Endothelial cell (in vitro differentiated cells): ENCODE measurements at regions not wholly inside any gene's neighbourhood (a gene's known extent, or its start where the extent isn't known, plus 50 kb on each side); places are given as distances from the start of the nearest gene placed in this dataset.

ENCODE experiments used
- DNase-seq: peaks from one replicate; pipeline ENCODE4 v3.0.0; 2021; ENCODE audit warnings: low spot score
- H3K27ac Mint-ChIP-seq: one replicate; pipeline ENCODE4 v1.8.0; 2021; ENCODE audit warnings: mixed read lengths, inconsistent platforms; ENCODE audit not compliant: unreplicated experiment
- H3K27me3 Mint-ChIP-seq: one replicate; pipeline ENCODE4 v1.8.0; 2021; ENCODE audit warnings: mild to moderate bottlenecking, moderate library complexity, mixed read lengths, inconsistent platforms; ENCODE audit not compliant: unreplicated experiment
- H3K36me3 Mint-ChIP-seq: one replicate; pipeline ENCODE4 v1.8.0; 2021; ENCODE audit warnings: mild to moderate bottlenecking, low read depth, mixed read lengths, inconsistent platforms; ENCODE audit not compliant: unreplicated experiment
- H3K4me1 Mint-ChIP-seq: one replicate; pipeline ENCODE4 v1.8.0; 2021; ENCODE audit warnings: mild to moderate bottlenecking, mixed read lengths, inconsistent platforms; ENCODE audit not compliant: unreplicated experiment
- H3K4me3 Mint-ChIP-seq: one replicate; pipeline ENCODE4 v1.8.0; 2021; ENCODE audit warnings: mild to moderate bottlenecking, mixed read lengths, inconsistent platforms; ENCODE audit not compliant: unreplicated experiment
- H3K9me3 Mint-ChIP-seq: one replicate; pipeline ENCODE4 v1.8.0; 2021; ENCODE audit warnings: mixed read lengths, inconsistent platforms; ENCODE audit not compliant: unreplicated experiment
- TF ChIP-seq, protein P1 (sequence below): fragments of 200-600 bp; sonication (generic); IDR thresholded peaks from one replicate; pipeline ENCODE4 v1.5.0; 2021; ENCODE audit warnings: antibody characterized with exemption; ENCODE audit not compliant: unreplicated experiment

DNA sequence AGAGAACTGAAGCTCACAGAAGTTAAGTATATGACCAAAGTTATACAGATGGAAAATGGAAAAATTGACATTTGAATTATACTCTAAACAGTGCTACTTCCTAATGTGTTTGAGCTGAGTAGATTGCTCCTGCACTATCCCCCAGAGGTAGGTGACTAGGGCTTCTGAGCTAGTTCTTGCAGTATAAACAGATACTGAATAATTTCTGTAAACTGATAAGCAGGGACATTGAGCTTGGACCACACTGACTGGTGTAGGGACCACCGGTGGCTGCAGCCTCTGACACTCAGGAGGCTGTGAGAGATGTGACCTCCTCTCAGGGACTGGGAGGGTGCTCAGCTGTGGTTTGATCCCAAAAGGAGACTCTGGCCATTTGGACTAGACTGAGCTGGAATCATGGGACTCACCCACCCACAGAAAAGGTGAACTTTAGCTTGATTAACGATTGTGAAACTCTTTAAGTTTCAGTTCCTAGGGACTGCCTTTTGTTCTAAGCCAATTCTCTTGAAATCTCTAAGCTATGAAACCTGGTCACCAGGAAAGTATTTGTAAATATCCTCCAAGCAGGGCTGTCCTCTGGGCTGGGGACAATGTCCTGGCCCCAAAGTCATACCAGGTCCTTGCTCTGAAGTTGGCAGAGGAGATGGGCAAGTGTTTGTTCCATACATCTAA, 291.5 kb downstream of the SEC61B start:
- TF ChIP-seq, protein P1, sequence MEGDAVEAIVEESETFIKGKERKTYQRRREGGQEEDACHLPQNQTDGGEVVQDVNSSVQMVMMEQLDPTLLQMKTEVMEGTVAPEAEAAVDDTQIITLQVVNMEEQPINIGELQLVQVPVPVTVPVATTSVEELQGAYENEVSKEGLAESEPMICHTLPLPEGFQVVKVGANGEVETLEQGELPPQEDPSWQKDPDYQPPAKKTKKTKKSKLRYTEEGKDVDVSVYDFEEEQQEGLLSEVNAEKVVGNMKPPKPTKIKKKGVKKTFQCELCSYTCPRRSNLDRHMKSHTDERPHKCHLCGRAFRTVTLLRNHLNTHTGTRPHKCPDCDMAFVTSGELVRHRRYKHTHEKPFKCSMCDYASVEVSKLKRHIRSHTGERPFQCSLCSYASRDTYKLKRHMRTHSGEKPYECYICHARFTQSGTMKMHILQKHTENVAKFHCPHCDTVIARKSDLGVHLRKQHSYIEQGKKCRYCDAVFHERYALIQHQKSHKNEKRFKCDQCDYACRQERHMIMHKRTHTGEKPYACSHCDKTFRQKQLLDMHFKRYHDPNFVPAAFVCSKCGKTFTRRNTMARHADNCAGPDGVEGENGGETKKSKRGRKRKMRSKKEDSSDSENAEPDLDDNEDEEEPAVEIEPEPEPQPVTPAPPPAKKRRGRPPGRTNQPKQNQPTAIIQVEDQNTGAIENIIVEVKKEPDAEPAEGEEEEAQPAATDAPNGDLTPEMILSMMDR = no peak
- H3K4me1 Mint-ChIP-seq = peaks cover 7% of the 10 kb centered on the region
- no peaks in the 10 kb centered on the region for H3K27me3 Mint-ChIP-seq
- no peak for DNase-seq
- no peaks in the 10 kb centered on the region for H3K9me3 Mint-ChIP-seq
- H3K27ac Mint-ChIP-seq = no peak overlapping the region
- no peaks in the 10 kb centered on the region for H3K36me3 Mint-ChIP-seq
- no peak overlapping the region for H3K4me3 Mint-ChIP-seq

DNA sequence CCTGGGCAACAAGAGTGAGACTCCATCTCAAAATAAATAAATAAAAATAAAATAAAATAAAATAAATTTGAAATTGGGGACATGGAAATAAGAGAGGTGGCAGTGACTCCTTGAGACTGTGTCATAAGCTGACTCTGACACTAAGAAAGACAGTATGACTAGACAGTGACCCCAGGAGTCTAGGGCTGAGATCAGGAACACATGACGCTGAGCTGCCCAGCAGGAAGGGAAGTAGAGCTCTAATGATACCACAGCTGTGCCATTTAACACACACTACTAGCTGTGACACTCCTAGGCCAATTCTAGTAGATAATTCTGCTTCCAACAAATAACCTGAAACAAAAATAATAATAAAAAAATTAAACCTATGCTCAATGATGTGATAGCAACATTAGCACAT, 293.0 kb downstream of the SEC61B start:
- Mint-ChIP-seq H3K27me3 (no peaks in the 10 kb centered on the region), H3K27ac (no peak overlapping the region), H3K36me3 (no peaks in the 10 kb centered on the region), H3K4me1 (peaks cover 7% of the 10 kb centered on the region), H3K9me3 (no peaks in the 10 kb centered on the region), H3K4me3 (no peak overlapping the region)
- TF ChIP-seq, protein P1 = no peak
- DNase-seq = no peak

DNA sequence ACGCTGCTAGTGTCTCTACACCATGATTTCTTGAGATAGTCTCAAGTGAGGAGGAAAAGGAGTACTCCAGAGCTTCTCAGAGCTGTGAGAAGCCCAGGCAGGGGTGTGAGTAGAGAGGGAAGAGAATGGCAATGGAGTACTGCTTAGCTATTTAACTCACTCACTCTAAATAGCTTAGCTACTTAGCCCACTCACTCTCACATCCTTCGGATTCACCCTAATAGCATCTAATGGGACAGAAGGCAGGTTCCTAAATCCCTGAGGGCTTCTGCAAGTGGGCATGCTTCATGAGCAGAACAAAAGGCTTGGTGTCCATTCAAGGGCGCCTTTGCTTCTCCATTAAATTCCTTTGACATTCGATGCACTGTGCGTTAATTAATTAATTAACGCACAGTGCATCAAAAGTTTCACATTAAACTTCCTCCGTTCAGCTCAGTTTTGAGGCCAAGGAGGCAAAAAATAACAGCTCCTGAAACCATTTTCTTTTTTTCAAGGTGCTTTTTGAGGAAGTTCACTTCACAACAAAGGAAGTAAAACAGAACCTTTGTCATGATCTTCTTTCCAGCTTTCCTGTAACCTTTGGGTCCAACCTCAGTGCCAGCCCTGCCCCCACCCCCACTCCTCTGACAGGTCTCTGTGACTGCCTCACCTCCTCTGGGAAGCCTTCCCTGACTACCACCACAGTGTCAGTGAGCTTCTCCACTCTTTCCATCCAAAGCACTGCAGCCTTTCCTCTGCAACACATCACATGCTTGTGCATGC, 294.0 kb downstream of the SEC61B start:
- no peaks in the 10 kb centered on the region for H3K27me3 Mint-ChIP-seq
- TF ChIP-seq, protein P1 = no peak
- H3K27ac Mint-ChIP-seq = no peak overlapping the region
- H3K36me3 Mint-ChIP-seq = no peaks in the 10 kb centered on the region
- no peak overlapping the region for H3K4me3 Mint-ChIP-seq
- DNase-seq = no peak
- peaks cover 7% of the 10 kb centered on the region for H3K4me1 Mint-ChIP-seq
- no peaks in the 10 kb centered on the region for H3K9me3 Mint-ChIP-seq

DNA sequence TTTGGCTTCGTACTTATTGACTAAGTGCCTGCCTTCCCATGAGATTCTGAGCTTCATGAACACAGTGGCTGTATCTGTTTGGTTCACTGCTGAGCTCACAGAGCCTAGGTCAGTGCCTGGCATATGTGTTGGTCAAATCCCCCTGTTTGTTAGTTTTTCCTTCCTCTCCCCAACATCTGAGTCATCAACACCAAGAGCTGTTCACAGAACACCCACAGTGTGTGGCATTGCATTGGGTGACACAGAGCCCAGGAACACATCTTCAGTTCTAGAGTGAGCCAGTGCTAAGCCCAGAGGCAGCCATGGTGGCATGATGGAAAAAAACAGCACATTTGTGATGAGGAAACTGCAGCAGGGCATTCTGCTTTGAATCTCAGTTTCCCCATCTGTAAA, 294.6 kb downstream of the SEC61B start:
- H3K36me3 Mint-ChIP-seq = no peaks in the 10 kb centered on the region
- H3K9me3 Mint-ChIP-seq = no peaks in the 10 kb centered on the region
- TF ChIP-seq, protein P1 = no peak
- peaks cover 7% of the 10 kb centered on the region for H3K4me1 Mint-ChIP-seq
- H3K27me3 Mint-ChIP-seq = no peaks in the 10 kb centered on the region
- H3K4me3 Mint-ChIP-seq = no peak overlapping the region
- DNase-seq = no peak
- H3K27ac Mint-ChIP-seq = no peak overlapping the region

DNA sequence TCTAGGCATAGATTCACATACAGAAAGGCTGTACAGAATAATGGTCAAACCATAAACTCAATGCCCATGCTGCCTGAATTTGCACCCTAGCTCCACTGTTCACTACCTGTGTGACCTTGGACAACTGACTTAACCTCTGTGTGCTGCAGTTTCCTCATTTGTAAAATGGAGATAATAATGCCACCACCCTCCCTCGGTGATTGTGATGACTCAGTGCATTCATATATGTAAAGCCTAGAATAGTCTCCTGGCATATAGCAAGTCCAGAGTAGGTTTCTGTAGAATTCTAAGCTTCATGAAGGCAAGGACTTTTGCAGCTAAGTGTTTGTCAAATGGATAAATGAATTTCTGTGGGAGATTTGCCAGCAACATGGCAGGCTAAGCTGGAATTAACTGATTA, 297.8 kb upstream of the NR4A3 start:
- DNase-seq = no peak
- no peak overlapping the region for H3K4me3 Mint-ChIP-seq
- H3K36me3 Mint-ChIP-seq = no peaks in the 10 kb centered on the region
- no peaks in the 10 kb centered on the region for H3K9me3 Mint-ChIP-seq
- TF ChIP-seq, protein P1 = no peak
- H3K27ac Mint-ChIP-seq = no peak overlapping the region
- H3K4me1 Mint-ChIP-seq = no peaks in the 10 kb centered on the region
- H3K27me3 Mint-ChIP-seq = no peaks in the 10 kb centered on the region
